T1000 (cell line): ENCODE measurements at regions not wholly inside any gene's neighbourhood (a gene's known extent, or its start where the extent isn't known, plus 50 kb on each side); places are given as distances from the start of the nearest gene placed in this dataset.

Experiments
- DNase-seq: peaks from one replicate; lab custom pipeline; 2025; ENCODE audit warnings: mixed read lengths; lab: John Stamatoyannopoulos, UW

DNA sequence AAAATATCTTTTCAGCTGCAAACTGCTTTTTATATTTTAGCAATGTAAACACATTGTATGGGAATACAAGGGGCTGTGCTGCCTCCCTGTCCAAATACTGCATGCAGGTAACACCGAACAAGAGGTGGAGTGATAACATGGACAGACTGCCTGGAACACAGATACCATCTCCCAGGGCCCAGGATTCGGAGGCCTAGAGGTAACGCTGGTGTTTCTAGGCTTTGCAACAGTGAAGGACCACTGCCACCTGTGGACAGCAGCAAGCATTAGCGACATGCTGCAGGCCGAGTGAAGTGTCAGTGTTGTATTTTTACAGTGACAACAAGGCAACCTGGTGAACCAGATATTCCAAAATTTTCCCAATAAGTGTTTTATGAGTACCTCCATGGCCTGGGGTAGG lies 379.1 kb downstream of the DMRT2 start:
- no peak for DNase-seq

DNA sequence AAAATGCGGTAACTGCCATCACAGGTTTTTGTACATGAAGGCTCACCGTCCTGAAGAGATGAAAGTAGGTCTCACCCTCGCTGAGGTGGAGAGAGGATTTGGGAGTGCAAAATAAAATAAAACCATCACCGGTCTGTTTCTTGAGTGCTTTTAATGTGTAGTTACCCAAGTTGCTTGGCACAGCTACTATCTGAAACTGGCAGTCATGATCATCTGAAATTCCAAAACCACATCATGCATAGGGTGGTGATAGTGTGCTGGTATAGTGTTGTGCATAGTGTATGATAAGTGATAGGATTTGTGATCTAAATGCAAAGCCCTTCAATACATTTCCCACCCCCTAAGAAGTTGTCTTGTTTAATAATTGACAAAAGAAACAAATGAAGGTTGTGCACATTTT lies 381.3 kb downstream of the DMRT2 start:
- no peak for DNase-seq

DNA sequence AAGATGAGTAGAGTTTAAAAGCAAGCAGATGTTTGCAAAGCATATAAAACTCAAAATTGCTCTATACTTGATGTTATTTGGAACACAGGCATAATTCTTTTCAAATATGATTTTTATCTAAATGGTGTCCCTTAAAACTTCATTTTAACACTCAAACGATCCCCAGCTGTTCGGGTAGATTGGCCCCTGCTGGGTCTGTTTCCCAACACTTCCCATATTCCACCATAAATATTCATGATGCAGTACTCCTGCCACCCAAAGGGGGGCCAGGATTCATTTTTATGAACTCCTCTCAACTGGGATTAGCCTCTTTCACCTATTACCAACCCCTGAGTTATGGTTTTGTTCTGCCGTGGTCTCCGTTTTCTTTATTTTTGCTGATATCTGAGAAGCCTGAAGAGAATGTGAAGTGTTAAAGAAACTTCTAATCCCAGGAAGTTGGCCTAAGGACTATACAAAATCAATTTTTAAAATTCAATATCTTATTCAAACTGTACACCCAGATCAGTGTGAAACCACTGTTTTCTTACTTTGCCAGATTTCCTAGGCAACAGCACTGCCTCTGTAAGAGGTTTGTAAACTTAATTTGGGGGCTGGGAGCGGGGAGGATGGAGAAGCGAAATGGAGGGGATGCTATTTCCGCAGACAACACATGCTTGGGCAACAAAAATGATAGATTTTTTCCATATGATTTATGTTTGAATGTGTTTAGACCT lies 384.1 kb downstream of the DMRT2 start:
- DNase-seq: no peak

DNA sequence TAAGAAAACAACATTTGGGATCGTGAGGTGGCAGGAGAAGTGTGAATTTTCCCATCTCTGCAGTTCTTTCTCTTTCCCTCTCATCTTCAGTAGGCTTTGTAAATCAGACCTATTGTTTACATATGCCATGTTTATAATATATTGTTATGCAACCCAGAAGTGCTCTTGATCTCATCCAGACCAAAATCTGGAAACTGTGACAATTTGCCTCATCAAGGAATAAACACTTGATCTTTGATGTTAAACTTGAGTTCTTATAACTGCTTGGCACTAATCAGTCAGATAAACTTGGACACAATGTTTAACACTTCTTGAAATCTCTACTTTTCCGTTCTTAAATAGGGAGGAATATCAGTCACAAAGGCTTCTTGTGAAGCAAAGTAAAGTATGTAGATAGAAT lies 384.7 kb downstream of the DMRT2 start:
- no peak for DNase-seq

DNA sequence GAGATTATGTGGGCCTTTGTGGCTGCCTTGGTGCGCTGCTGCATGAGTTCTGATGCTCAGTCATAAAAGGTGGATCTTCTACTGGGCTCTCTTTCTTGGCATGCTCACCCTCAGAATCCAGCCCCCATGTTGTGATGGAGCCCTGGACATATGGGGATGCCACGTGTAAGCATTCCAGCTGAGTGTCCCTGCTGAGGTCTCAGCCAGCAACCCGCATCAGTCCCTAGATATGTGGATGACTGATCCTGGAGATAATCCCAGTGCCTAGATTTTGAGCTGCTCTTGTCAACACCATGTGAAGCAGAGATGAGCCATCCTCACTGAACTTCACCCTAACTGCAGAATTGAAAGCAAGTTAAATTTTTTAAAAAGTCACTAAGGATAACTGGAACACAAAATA lies 390.1 kb downstream of the DMRT2 start:
- DNase-seq: no peak

DNA sequence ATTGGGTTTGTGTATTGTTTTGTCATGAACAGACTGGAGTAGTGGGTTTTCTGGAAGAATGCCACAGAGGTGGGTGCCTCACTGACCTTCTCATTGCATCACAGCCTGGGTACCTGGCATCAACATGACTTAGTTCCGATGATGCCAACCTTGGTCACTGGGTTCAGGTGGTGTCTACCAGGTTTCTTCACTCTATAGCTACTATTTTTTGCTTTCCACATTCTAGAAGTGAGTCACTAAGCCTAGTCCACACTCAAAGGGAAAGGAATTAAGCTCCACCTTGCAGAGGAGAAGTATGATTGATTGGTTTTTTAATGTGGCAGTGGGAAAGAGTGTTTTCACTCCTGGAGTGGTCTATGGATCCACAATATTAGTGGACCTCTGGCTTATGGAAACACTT lies 391.9 kb downstream of the DMRT2 start:
- no peak for DNase-seq

DNA sequence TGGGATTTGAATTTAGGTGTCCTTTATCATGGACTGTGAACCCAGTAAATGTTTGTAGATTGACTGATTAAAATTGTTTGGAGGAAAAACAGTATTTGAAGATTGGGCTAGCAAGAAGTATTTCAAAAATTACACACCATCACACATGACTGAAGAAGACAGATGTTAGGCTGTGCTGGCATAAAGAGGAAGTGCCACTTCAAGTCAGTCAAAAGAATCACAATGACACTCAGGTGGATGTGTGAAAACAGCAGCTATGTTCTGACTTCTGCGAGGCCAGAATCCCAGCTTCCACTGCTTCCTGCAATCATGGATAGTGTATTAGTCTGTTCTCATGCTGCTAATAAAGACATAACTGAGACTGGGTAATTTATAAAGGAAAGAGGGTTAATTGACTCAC lies 393.3 kb downstream of the DMRT2 start:
- DNase-seq: no peak

DNA sequence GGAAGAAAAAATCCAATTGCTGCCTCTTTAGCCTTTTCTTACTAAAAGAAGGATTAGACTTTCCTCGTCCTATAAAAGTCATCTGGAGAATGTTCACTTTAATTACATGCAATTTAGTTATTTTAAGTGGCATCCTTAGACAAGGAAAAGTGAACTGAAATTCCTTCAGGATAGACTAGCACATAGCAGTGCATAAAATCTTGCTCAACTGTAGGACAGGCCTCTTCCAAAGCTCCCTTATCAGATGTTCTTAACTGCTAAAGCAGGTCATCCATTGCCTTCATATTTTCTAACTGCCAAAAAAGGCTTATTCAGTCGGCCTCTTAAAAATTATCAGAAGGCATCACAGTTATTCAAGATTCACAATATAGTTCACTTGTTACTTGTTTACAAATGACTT lies 396.5 kb downstream of the DMRT2 start:
- no peak for DNase-seq

DNA sequence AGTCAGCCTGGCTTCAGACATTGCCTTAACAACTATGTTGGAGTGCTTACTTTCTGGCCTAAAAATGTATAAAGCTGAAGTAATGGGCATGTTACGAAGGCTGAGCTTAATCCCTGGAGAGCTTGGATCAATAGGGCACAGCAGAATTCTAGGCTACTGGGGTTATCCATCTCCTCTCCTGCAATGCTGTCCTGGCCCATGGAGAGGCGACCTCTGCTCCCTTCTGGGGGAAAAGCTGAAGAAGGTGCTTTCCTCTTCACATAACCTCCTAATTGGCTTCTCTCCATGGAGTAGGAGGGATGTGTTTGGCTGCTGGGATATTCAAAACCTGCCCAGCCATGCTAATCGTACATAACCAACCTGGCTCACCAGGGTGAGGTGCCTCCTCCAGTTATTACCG lies 403.5 kb downstream of the DMRT2 start:
- DNase-seq: no peak

DNA sequence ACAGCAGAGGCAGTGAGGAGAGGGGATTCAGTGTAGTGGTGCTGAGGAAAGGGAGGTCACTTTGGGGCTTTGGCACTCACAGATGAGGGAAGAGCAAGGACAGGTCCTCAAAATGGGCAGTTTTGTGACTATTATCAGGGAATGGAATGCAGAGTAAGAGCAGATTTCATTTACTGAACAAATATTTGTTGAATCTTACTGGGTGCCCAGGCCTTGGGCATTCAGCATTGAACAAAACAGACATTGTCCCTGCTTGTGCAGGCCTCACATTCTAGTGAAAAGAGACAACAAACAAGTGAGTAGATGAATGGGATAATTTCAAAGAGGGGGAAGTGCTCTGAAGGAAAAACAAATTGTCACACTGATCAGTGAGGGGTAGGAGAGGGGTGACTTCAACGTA lies 404.1 kb downstream of the DMRT2 start:
- no peak for DNase-seq

DNA sequence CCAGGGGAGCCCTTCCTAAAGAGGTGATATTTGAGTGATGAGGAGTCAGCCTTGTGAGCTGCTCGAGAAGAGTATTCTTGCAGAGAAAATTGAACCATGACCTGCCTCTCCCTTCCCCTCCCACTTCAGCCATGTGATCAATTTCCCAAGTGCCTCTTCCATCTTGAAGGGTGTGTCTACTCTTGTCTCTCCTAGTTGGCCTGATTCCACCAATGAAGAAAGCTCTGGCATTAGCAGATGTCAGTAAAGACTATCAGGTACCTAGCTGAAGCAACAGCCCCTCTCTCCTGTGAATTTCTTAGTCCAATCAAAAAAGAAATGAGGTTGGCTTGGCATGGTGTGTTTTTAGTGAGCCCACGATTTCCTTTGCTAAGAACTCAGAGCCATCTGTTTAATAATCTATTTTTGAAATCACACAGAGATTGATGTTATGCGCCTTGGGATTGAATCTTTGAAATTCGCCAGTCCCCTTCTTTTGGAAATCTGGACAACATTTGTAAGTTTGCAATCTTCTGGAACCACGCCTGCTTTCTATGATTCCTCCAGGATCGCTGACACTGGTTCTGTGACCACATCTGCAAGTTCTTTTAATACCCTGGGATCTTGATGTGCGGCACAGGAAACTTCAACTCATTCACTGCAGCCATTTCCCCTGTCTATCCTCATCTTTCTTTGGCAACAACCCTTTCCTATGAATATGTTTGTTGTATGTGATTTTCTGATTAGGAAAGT lies 404.6 kb downstream of the DMRT2 start:
- DNase-seq: no peak

DNA sequence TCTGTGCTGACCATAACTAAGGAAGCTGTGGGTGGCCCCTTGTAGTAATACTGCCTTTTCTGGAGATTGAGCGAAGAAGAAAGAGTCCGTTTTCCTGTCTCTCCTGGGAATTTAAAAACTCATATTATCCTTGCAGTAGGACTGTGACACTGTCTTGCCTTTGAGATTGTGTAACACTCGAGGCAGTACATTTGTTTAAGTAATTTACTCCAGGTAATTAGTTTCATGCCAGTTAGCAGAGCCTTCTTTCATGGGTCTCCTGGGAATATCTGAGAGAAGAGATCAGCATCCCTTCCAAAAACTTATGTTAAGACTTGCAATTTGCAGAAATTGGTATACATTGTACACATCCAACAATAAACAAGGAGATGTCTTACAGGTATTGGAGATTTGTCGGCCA lies 405.6 kb downstream of the DMRT2 start:
- no peak for DNase-seq

DNA sequence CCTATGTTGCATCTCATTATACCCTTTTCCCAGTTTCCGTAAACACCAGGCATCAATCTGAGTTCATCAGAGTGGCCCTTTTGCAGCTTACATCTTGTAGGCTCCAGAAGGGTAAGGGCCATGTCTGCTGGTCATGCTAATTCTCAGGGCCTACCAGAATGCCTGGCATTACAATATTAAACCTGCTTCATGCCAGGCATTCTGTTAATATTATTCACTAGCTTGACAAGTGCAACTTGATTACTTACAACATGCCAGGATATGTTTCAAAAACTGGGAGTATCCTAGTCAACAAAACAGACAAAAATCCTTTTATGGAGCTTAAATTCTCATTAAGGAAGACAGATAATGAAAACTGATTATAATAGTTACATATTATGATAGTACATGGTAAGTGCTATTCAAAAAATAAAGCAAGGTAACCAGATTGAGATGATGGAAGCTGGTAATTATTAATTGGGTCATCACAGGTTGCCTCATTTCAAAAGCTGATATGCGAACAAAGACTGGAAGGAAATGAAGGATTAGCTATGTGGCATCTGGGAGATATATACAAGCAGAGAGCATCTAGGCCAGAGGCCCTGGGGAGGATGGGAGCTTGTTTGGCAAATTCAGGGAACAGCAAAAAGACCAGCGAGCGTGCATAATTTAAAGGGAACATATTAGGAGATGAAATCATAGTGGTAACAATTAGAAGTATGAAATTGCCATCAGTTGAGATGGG lies 406.3 kb downstream of the DMRT2 start:
- DNase-seq: no peak

DNA sequence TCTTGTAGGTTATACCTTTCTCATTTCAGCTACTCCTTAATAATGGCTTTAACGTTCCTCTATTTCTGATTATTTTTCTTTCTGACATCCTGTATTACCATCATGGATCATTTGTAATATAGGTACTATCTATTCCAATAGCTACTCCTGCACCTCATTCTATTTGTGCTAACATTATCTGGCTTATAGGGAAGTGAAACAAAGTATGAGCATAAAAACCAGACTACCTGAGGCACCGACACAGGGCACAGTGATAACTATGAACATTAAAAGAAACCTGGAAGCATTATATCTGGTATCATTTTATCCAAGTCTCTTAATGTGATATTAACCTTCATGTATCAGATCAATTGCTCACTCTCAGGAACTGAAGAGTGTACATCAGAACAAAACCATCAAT lies 407.3 kb downstream of the DMRT2 start:
- no peak for DNase-seq

DNA sequence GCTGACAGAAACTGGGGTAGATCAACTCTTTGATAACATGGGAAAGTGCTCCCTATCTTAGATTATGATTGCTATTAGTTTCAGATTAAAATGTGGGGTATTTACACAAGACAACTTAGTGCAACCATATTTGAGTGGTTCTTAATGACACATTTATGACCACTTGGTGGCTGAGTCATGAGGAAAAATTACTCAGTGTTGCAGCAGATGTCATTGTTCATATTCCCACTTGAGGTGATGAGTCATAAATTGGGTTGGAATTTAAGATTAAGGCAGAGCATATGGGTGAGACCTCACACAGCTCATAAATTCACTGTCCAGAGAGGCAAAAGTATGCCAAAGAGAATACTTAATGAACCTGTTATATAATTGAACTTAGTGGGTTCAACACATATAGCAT lies 408.3 kb downstream of the DMRT2 start:
- DNase-seq: peak; percentile 3

DNA sequence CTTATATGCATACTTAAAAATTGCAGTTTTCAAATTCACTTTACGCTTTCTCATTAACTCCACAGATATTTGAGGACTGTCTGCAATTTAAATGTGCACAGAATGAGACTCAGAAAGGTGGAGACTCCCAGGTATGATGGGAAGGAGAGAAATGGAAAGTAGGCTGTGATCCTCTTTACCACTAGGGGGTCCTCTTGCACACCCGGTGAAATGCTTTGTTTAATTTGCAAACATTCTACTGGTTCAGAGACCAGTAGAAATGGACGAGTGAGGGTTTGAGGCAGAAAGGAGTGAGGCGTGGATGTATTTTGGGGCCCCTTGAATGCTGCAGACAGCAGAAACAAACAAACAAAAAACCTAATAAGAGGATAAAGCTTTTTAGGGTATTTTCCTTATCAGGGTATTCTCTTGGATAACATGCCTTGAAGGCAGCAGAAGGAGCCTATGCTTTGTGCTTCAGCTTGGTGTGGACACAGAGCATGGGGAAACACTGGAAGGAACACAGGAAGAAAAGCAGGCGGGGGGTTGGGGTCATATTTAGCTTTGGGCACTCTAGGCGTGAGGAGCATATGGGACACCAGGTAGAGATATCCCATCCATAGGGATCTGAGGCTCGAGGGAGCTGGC lies 410.1 kb downstream of the DMRT2 start:
- no peak for DNase-seq

DNA sequence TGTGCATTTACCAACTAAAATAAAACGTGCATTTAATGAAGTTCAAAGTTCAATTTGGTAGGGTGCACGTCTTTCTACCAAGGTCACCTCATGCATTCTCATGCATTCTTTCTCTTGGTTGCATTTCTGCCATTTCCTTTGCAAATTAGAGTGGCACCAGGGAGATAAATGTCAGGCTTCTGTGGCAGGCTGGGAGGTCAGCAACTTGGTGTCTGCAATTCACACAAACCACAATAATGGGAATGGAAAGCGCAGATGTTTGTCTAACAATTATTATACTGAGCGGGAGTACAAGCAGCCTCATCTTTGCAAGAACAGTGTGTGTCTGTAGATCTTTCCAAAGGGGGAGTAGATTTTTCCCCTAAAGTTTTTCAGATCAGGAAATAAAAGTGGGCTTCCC lies 411.7 kb downstream of the DMRT2 start:
- no peak for DNase-seq

DNA sequence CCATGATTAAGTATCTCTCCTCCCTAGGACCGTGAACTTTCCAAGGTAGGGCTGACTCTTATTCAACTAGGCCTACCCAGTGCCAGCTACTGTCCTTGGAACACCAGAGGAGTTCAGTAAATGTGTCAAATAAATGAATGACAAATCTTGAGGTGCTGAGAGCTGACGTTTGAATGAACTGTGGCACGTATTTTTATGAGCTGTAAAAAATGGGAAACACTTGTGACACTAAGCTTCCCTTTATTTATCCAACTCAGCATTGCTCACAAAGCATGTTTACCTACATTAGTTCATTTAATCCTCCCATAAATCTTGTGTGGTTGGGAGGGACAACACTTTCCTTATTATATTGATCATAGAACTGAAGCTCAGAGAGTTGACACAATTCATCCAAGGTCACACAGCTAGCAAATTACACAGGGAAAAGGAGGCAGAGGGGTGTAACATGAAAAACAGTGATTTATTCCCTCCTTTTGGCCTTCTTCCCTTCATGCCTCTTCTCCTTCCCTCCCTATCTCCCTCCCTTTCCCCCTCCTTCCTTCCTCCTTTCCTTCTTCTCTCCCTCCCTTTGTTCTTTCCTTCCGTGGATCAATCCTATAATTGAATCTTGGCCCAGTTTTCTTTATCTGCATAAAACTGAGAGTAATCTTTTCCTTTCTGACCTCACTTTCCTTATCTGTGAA lies 412.6 kb downstream of the DMRT2 start:
- no peak for DNase-seq

DNA sequence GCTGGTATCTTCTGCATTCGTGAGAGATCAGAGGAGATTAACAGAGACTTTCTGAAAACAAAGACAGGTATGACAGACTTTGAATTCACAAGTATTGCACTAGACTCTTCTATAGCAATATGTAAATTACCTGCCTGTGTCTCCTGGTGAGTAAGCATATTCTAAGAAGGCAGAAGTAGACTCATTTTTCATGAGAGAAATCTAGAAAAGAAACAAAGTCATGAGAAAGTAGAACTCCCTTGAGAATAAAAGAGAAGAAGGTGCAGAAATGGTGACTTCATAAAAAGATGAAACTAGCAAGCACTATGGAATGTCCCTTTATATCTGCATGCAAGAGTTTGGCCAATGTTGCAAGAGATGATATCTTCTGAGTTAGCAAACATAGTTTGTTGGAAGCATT lies 419.8 kb downstream of the DMRT2 start:
- DNase-seq: no peak

DNA sequence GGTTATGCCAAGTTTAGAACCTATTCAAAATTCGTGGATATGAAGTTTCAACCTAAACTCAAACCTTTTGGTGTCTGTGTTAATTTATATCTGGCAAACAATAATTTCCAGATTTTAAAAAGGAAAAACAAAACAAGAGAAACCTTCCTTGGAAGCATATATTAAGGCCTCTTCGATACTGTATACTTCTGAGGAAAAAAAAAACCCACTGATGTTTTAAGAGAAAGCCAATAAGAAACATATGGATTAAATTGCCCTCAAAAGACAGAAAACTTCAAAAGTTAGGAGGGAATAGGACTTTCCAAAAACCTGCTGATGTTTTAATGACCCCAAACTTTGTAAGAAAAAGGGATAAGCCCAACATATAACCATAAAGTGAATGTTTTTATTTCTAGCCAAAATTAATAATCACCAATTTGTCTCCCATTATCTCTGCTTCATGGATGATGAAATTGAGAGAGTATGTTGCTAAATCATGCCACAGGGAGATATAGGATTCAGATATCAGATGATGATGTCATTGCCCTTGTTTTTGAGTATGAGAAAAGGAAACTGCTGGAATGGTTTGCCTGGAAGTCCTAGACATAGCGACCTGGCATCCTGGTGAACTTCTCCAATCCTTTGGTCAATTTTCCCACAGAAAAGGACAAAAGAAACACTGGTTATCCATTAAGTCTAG lies 423.9 kb downstream of the DMRT2 start:
- no peak for DNase-seq

DNA sequence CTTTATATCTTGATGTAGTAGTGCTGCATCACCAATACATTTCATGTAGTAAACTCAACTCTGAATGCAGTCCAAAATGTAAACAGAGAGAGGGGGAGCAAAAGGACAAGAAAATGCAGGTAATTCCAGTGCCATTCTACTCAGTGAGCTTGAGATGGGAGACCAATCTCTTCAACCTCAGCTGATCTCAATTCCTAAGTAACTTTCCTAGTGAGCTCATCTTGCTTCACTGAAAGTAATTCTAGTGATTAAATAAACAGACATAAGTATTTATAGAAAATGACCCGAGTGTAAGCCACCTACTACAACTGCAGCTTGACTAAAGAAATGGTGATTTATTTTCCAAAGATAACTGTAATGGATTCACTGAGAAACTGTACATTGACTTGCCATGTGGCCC lies 424.5 kb downstream of the DMRT2 start:
- no peak for DNase-seq
